Fibroblast of villous mesenchyme (primary cell): ENCODE measurements at regions not wholly inside any gene's neighbourhood (a gene's known extent, or its start where the extent isn't known, plus 50 kb on each side); places are given as distances from the start of the nearest gene placed in this dataset.

Experiments
- DNase-seq: peaks from one replicate; pipeline ENCODE4 v3.0.0-alpha.2; 2010; ENCODE audit warnings: low read depth
- H3K4me3 ChIP-seq: 2 replicates; pipeline ENCODE4 v1.5.1; 2011; ENCODE audit warnings: low read depth, mild to moderate bottlenecking, low read length
- CTCF ChIP-seq: IDR thresholded peaks from 2 replicates; pipeline ENCODE4 v1.5.1; 2012; ENCODE audit warnings: low read depth, mild to moderate bottlenecking, low read length; ENCODE audit not compliant: insufficient read depth

- no peak for TF ChIP-seq CTCF
- no peak overlapping the region for H3K4me3 ChIP-seq
- no peak for DNase-seq
Observed at GRCh38 chr18:77977331-77977730, 727.7 kb downstream of the GALR1 start.

GRCh38 chr18:77980275-77980674, 730.6 kb downstream of the GALR1 start:
- TF ChIP-seq CTCF: no peak
- no peak overlapping the region for H3K4me3 ChIP-seq
- no peak for DNase-seq

- H3K4me3 ChIP-seq: no peak overlapping the region
- DNase-seq: no peak
- no peak for TF ChIP-seq CTCF
Observed at GRCh38 chr18:77981874-77982273, 732.2 kb downstream of the GALR1 start.

- no peak for TF ChIP-seq CTCF
- DNase-seq: no peak
- H3K4me3 ChIP-seq: no peak overlapping the region
Observed at GRCh38 chr18:77983270-77983669, 733.6 kb downstream of the GALR1 start.

- TF ChIP-seq CTCF: no peak
- H3K4me3 ChIP-seq: no peak overlapping the region
Observed at GRCh38 chr18:77984178-77984577, 734.5 kb downstream of the GALR1 start.

GRCh38 chr18:77984833-77985232, 735.2 kb downstream of the GALR1 start:
- no peak for TF ChIP-seq CTCF
- DNase-seq: no peak
- no peak overlapping the region for H3K4me3 ChIP-seq

More at GRCh38 chr18:77984178-77984577, 734.5 kb downstream of the GALR1 start:
- DNase-seq: no peak

GRCh38 chr18:77985526-77986281, 736.1 kb downstream of the GALR1 start:
- TF ChIP-seq CTCF: no peak
- no peak for DNase-seq
- no peak overlapping the region for H3K4me3 ChIP-seq
